ENCODE measurements at regions not wholly inside any gene's neighbourhood (a gene's known extent, or its start where the extent isn't known, plus 50 kb on each side); places are given as distances from the start of the nearest gene placed in this dataset.

GRCh38 chr13:76668141-76668540 is 218.1 kb downstream of the KCTD12 start:
- TF ChIP-seq POLR2A (IDR thresholded peaks at IDR 0.05) = no peak
- TF ChIP-seq, protein P1, sequence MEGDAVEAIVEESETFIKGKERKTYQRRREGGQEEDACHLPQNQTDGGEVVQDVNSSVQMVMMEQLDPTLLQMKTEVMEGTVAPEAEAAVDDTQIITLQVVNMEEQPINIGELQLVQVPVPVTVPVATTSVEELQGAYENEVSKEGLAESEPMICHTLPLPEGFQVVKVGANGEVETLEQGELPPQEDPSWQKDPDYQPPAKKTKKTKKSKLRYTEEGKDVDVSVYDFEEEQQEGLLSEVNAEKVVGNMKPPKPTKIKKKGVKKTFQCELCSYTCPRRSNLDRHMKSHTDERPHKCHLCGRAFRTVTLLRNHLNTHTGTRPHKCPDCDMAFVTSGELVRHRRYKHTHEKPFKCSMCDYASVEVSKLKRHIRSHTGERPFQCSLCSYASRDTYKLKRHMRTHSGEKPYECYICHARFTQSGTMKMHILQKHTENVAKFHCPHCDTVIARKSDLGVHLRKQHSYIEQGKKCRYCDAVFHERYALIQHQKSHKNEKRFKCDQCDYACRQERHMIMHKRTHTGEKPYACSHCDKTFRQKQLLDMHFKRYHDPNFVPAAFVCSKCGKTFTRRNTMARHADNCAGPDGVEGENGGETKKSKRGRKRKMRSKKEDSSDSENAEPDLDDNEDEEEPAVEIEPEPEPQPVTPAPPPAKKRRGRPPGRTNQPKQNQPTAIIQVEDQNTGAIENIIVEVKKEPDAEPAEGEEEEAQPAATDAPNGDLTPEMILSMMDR (IDR thresholded peaks at IDR 0.05) = no peak
- no peak for TF ChIP-seq EP300 (IDR thresholded peaks at IDR 0.05)
